HCT116 (cell line): ENCODE measurements at regions not wholly inside any gene's neighbourhood (a gene's known extent, or its start where the extent isn't known, plus 50 kb on each side); places are given as distances from the start of the nearest gene placed in this dataset.

Source experiments
- ATAC-seq: fragments of 200-7000 bp; cut with Tn5 transposase; 2 replicates; pipeline ENCODE4 v1.9.1; 2020; ENCODE audit warnings: mild to moderate bottlenecking, moderate library complexity
- BruUV-seq: library from RNA; stranded (reverse); fragments of 400-500 nt; replicated peaks from 2 replicates; lab custom pipeline; 2021; lab: Mats Ljungman, UMichigan
- CTCF ChIA-PET: fragments of 300-600 bp; sonication (Branson Sonifier 250); formaldehyde crosslinking; loops from one replicate; lab custom pipeline; 2021; ENCODE audit warnings: antibody characterized with exemption; lab: Charles Lee
- POLR2A ChIA-PET: fragments of 300-600, 350-600 bp; sonication (Branson Sonifier 250); formaldehyde crosslinking; loops from one replicate; lab custom pipeline; 2021; ENCODE audit warnings: antibody characterized with exemption; lab: Charles Lee
- RAD21 ChIA-PET, 2 experiments: fragments of 300-600 bp; sonication (Branson Sonifier 250); formaldehyde crosslinking; loops; one replicate each; lab custom pipeline; 2023; ENCODE audit warnings: low total read pairs in 2 of 2; ENCODE audit not compliant: uncharacterized antibody in 2 of 2, unreplicated experiment in 2 of 2, low non-redundant PET in 1 of 2; lab: Charles Lee
- DNase-seq: peaks from one replicate; pipeline ENCODE4 v3.0.0-alpha.2; 2010; ENCODE audit warnings: low read depth, low spot score
- H2AFZ ChIP-seq: fragments of 200-600 bp; shearing (Covaris generic), sonication (generic); 2 replicates; pipeline ENCODE4 v1.6.1; 2017; ENCODE audit warnings: low read depth, mixed run types, mixed read lengths, antibody characterized with exemption, low read length; ENCODE audit not compliant: poor library complexity, severe bottlenecking
- H3K27ac ChIP-seq: 2 replicates; pipeline ENCODE4 v1.5.1; 2012; ENCODE audit warnings: low read depth, low read length
- H3K27me3 ChIP-seq: fragments of 200-600 bp; sonication (generic); 2 replicates; pipeline ENCODE4 v1.6.1; 2016; ENCODE audit warnings: mixed run types, low read length, mixed read lengths; ENCODE audit not compliant: insufficient read depth
- H3K36me3 ChIP-seq, 2 experiments: fragments of 200-500 bp in 1 of 2; fragments of 200-600 bp in 1 of 2; sonication (Bioruptor generic) in 1 of 2; sonication (generic) in 1 of 2; 2 replicates each; pipeline versions ENCODE4 v1.5.1 to v1.6.1; 2014 to 2016; ENCODE audit warnings: low read length in 2 of 2, inconsistent platforms in 1 of 2, mixed read lengths in 1 of 2, mixed run types in 1 of 2; ENCODE audit not compliant: insufficient read depth in 2 of 2, control insufficient read depth in 1 of 2
- H3K4me1 ChIP-seq, 2 experiments: fragments of 200-600 bp in 1 of 2; sonication (generic) in 1 of 2; 2 replicates each; pipeline versions ENCODE4 v1.5.1 to v1.6.1; 2012 to 2017; ENCODE audit warnings: low read length in 2 of 2, inconsistent platforms in 1 of 2, mild to moderate bottlenecking in 1 of 2, mixed read lengths in 1 of 2, mixed run types in 1 of 2, moderate library complexity in 1 of 2; ENCODE audit not compliant: insufficient read depth in 2 of 2, control insufficient read depth in 1 of 2
- H3K4me2 ChIP-seq: fragments of 200-600 bp; sonication (generic); 2 replicates; pipeline ENCODE4 v1.6.1; 2017; ENCODE audit warnings: mixed run types, low read length, mixed read lengths
- H3K4me3 ChIP-seq, 2 experiments: fragments of 200-600 bp in 1 of 2; sonication (generic) in 1 of 2; replicated peaks in 1 of 2; 2 replicates each; pipeline ENCODE4 v1.5.1; 2011 to 2016; ENCODE audit warnings: low read length in 2 of 2, control low read depth in 1 of 2, low read depth in 1 of 2, mild to moderate bottlenecking in 1 of 2, mixed read lengths in 1 of 2, mixed run types in 1 of 2
- H3K79me2 ChIP-seq: fragments of 200-600 bp; sonication (generic); 2 replicates; pipeline ENCODE4 v1.6.1; 2017; ENCODE audit warnings: mild to moderate bottlenecking, mixed run types, low read length, moderate library complexity, mixed read lengths; ENCODE audit not compliant: insufficient read depth
- H3K9ac ChIP-seq: fragments of 200-600 bp; sonication (generic); 2 replicates; pipeline ENCODE4 v1.6.1; 2016; ENCODE audit warnings: low read length, mixed read lengths
- H3K9me2 ChIP-seq: fragments of 200-600 bp; sonication (generic), shearing (Covaris generic); 2 replicates; pipeline ENCODE4 v1.6.1; 2017; ENCODE audit warnings: mixed run types, mild to moderate bottlenecking, moderate library complexity; ENCODE audit not compliant: insufficient read depth
- H3K9me3 ChIP-seq, 2 experiments: fragments of 200-500 bp in 1 of 2; fragments of 200-600 bp in 1 of 2; sonication (Bioruptor generic) in 1 of 2; sonication (generic) in 1 of 2; 2 replicates each; pipeline ENCODE4 v1.6.1; 2014 to 2017; ENCODE audit warnings: low read length in 2 of 2, mixed read lengths in 2 of 2, inconsistent platforms in 1 of 2, low read depth in 1 of 2, mild to moderate bottlenecking in 1 of 2, mixed run types in 1 of 2, moderate library complexity in 1 of 2; ENCODE audit not compliant: control insufficient read depth in 1 of 2, insufficient read depth in 1 of 2
- H4K20me1 ChIP-seq: fragments of 200-600 bp; sonication (generic), shearing (Covaris generic); 2 replicates; pipeline ENCODE4 v1.6.1; 2017; ENCODE audit warnings: mixed run types, mild to moderate bottlenecking, moderate library complexity; ENCODE audit not compliant: insufficient read depth
- ATF3 ChIP-seq: IDR thresholded peaks from 2 replicates; pipeline ENCODE4 v1.6.1; 2012
- CBX3 ChIP-seq: IDR thresholded peaks from 2 replicates; pipeline ENCODE4 v1.6.1; 2012; ENCODE audit warnings: low read depth
- EGR1 ChIP-seq: IDR thresholded peaks from 2 replicates; pipeline ENCODE4 v1.6.1; 2012; ENCODE audit warnings: low read depth
- EZH2phosphoT487 ChIP-seq: fragments of 200-600 bp; IDR thresholded peaks from 2 replicates; pipeline ENCODE4 v1.6.1; 2018; ENCODE audit warnings: antibody characterized with exemption, borderline replicate concordance
- FOSL1 ChIP-seq: IDR thresholded peaks from 2 replicates; pipeline ENCODE4 v1.6.1; 2012; ENCODE audit warnings: low read depth
- POLR2A ChIP-seq: IDR thresholded peaks from 2 replicates; pipeline ENCODE4 v1.7.0; 2011; ENCODE audit warnings: borderline replicate concordance; ENCODE audit not compliant: insufficient read depth, insufficient read length; ENCODE audit errors: extremely low read depth
- REST ChIP-seq: IDR thresholded peaks from 2 replicates; pipeline ENCODE4 v1.6.1; 2012; ENCODE audit warnings: low read depth
- SP1 ChIP-seq: IDR thresholded peaks from 2 replicates; pipeline ENCODE4 v1.6.1; 2012; ENCODE audit warnings: low read depth
- SRF ChIP-seq: IDR thresholded peaks from 2 replicates; pipeline ENCODE4 v1.6.1; 2012; ENCODE audit warnings: low read depth
- TCF7L2 ChIP-seq: IDR thresholded peaks from 2 replicates; pipeline ENCODE4 v1.7.0; 2011; ENCODE audit warnings: borderline replicate concordance, inconsistent platforms; ENCODE audit not compliant: insufficient read depth, insufficient read length; ENCODE audit errors: extremely low read depth
- intact Hi-C: fragments of 100-400 bp; cut with micrococcal nuclease; formaldehyde crosslinking; loops from 2 replicates; pipeline ENCODE4 v1.10.0; 2022

- DNase-seq (no peak), ATAC-seq (no peak)
- Histone ChIP-seq H3K79me2 (no peaks in the 10 kb centered on the region), H2AFZ (no peak overlapping the region), H3K4me3 (no peak overlapping the region), H3K4me1 (no peaks in the 10 kb centered on the region), H3K9me3 (peaks cover 13 to 14% of the 10 kb centered on the region in 2 experiments; a peak in 2 of 4 replicates), H3K9ac (no peak overlapping the region), H3K27ac (no peak overlapping the region), H4K20me1 (no peaks in the 10 kb centered on the region), H3K36me3 (no peaks in the 10 kb centered on the region), H3K4me2 (no peak overlapping the region), H3K27me3 (no peaks in the 10 kb centered on the region), H3K9me2 (no peaks in the 10 kb centered on the region)
- BruUV-seq = no TSS peak
- ChIA-PET CTCF (no interaction called here), RAD21 (no interaction called here), POLR2A (no interaction called here)
- intact Hi-C loops = no loop called here
- TF ChIP-seq ATF3 = no peak
- TF ChIP-seq EGR1 = no peak
- TF ChIP-seq SP1 = no peak
- TF ChIP-seq FOSL1 = no peak
- TF ChIP-seq EZH2phosphoT487 = no peak
- TF ChIP-seq SRF = no peak
- no peak for TF ChIP-seq TCF7L2
- no peak for TF ChIP-seq REST
- no peak for TF ChIP-seq CBX3
- TF ChIP-seq POLR2A = no peak
Measured at GRCh38 chr5:25516141-25516540, 871.4 kb upstream of the CDH10 start.
